Activated T-helper 17 cell treated with anti-CD3 and anti-CD28 coated beads, Interleukin-2, amount 50 U/mL, for 72 hours (primary cell): ENCODE measurements at regions not wholly inside any gene's neighbourhood (a gene's known extent, or its start where the extent isn't known, plus 50 kb on each side); places are given as distances from the start of the nearest gene placed in this dataset.
"Not testable (repeated sequence)": the region's sequence is repeated elsewhere in the genome, so short reads cannot be mapped to it uniquely, and the experiment has no call there.

ENCODE experiments used
- ATAC-seq: fragments of 150-1000 bp; cut with Tn5 transposase; replicated peaks from 2 replicates; pipeline ENCODE4 v1.10.0; 2021; ENCODE audit warnings: mild to moderate bottlenecking, moderate library complexity
- H3K27ac Mint-ChIP-seq: one replicate; pipeline ENCODE4 v1.8.0; 2022; ENCODE audit warnings: mixed read lengths
- H3K27me3 Mint-ChIP-seq: one replicate; pipeline ENCODE4 v1.8.0; 2022; ENCODE audit warnings: mixed read lengths
- H3K36me3 Mint-ChIP-seq: one replicate; pipeline ENCODE4 v1.8.0; 2022; ENCODE audit warnings: low read depth, mild to moderate bottlenecking, mixed read lengths
- H3K4me1 Mint-ChIP-seq: one replicate; pipeline ENCODE4 v1.8.0; 2022; ENCODE audit warnings: mixed read lengths
- H3K4me3 Mint-ChIP-seq: one replicate; pipeline ENCODE4 v1.8.0; 2022; ENCODE audit warnings: mild to moderate bottlenecking, mixed read lengths
- H3K9me3 Mint-ChIP-seq: one replicate; pipeline ENCODE4 v1.8.0; 2022; ENCODE audit warnings: mixed read lengths

- not testable (repeated sequence) for ATAC-seq, H3K4me1 Mint-ChIP-seq, H3K9me3 Mint-ChIP-seq, H3K27ac Mint-ChIP-seq, H3K36me3 Mint-ChIP-seq, H3K4me3 Mint-ChIP-seq
- H3K27me3 Mint-ChIP-seq, result peaks cover 30% of the 10 kb centered on the region
These were observed 132.8 kb upstream of the STARD13 start for GRCh38 chr13:33418224-33418953.

GRCh38 chr13:33420117-33420516, 134.6 kb upstream of the STARD13 start:
- H3K4me1 Mint-ChIP-seq, H3K36me3 Mint-ChIP-seq, H3K27ac Mint-ChIP-seq, H3K4me3 Mint-ChIP-seq, H3K9me3 Mint-ChIP-seq, ATAC-seq: not testable (repeated sequence)
- peaks cover 28% of the 10 kb centered on the region for H3K27me3 Mint-ChIP-seq

- Mint-ChIP-seq H3K4me3 (no peak overlapping the region), H3K27ac (no peak overlapping the region), H3K9me3 (no peaks in the 10 kb centered on the region), H3K27me3 (peaks cover 4% of the 10 kb centered on the region), H3K4me1 (no peaks in the 10 kb centered on the region), H3K36me3 (no peaks in the 10 kb centered on the region)
- no peak for ATAC-seq
These were observed 140.6 kb upstream of the STARD13 start for GRCh38 chr13:33426131-33426530.

- ATAC-seq, result no peak
- Mint-ChIP-seq H3K27ac (no peak overlapping the region), H3K36me3 (no peaks in the 10 kb centered on the region), H3K9me3 (no peaks in the 10 kb centered on the region), H3K27me3 (no peaks in the 10 kb centered on the region), H3K4me3 (no peak overlapping the region), H3K4me1 (no peaks in the 10 kb centered on the region)
These were observed 147.8 kb upstream of the STARD13 start for GRCh38 chr13:33433316-33433715.

GRCh38 chr13:33434676-33435075, 149.1 kb upstream of the STARD13 start:
- H3K9me3 Mint-ChIP-seq, result no peaks in the 10 kb centered on the region
- ATAC-seq, result no peak
- no peak overlapping the region for H3K27ac Mint-ChIP-seq
- H3K36me3 Mint-ChIP-seq, result no peaks in the 10 kb centered on the region
- H3K4me1 Mint-ChIP-seq, result no peaks in the 10 kb centered on the region
- no peak overlapping the region for H3K4me3 Mint-ChIP-seq
- no peaks in the 10 kb centered on the region for H3K27me3 Mint-ChIP-seq

- no peaks in the 10 kb centered on the region for H3K4me1 Mint-ChIP-seq
- H3K9me3 Mint-ChIP-seq, result no peaks in the 10 kb centered on the region
- no peaks in the 10 kb centered on the region for H3K36me3 Mint-ChIP-seq
- no peak overlapping the region for H3K4me3 Mint-ChIP-seq
- H3K27ac Mint-ChIP-seq, result no peak overlapping the region
- no peak for ATAC-seq
- H3K27me3 Mint-ChIP-seq, result no peaks in the 10 kb centered on the region
These were observed 149.7 kb upstream of the STARD13 start for GRCh38 chr13:33435207-33435606.

GRCh38 chr13:33438918-33439317, 153.4 kb upstream of the STARD13 start:
- ATAC-seq, result no peak

GRCh38 chr13:33441015-33441414, 155.5 kb upstream of the STARD13 start:
- H3K4me3 Mint-ChIP-seq, result no peak overlapping the region
- H3K36me3 Mint-ChIP-seq, result no peaks in the 10 kb centered on the region
- no peak for ATAC-seq
- H3K9me3 Mint-ChIP-seq, result no peaks in the 10 kb centered on the region
- no peak overlapping the region for H3K27ac Mint-ChIP-seq
- no peaks in the 10 kb centered on the region for H3K27me3 Mint-ChIP-seq
- no peaks in the 10 kb centered on the region for H3K4me1 Mint-ChIP-seq

More at GRCh38 chr13:33438918-33439317, 153.4 kb upstream of the STARD13 start:
- Mint-ChIP-seq H3K27me3 (no peaks in the 10 kb centered on the region), H3K4me3 (no peak overlapping the region), H3K27ac (no peak overlapping the region), H3K36me3 (no peaks in the 10 kb centered on the region), H3K4me1 (no peaks in the 10 kb centered on the region), H3K9me3 (no peaks in the 10 kb centered on the region)

- Mint-ChIP-seq H3K9me3 (no peaks in the 10 kb centered on the region), H3K36me3 (no peaks in the 10 kb centered on the region), H3K4me1 (no peaks in the 10 kb centered on the region), H3K4me3 (no peak overlapping the region), H3K27me3 (no peaks in the 10 kb centered on the region), H3K27ac (no peak overlapping the region)
- no peak for ATAC-seq
These were observed 159.5 kb upstream of the STARD13 start for GRCh38 chr13:33445024-33445423.

- no peaks in the 10 kb centered on the region for H3K4me1 Mint-ChIP-seq
- no peaks in the 10 kb centered on the region for H3K9me3 Mint-ChIP-seq
- H3K27me3 Mint-ChIP-seq, result no peaks in the 10 kb centered on the region
- no peak overlapping the region for H3K27ac Mint-ChIP-seq
- no peak for ATAC-seq
- H3K36me3 Mint-ChIP-seq, result no peaks in the 10 kb centered on the region
- H3K4me3 Mint-ChIP-seq, result no peak overlapping the region
These were observed 159.9 kb upstream of the STARD13 start for GRCh38 chr13:33445476-33445875.

GRCh38 chr13:33446821-33447725, 161.5 kb upstream of the STARD13 start:
- no peaks in the 10 kb centered on the region for H3K4me1 Mint-ChIP-seq
- no peaks in the 10 kb centered on the region for H3K27me3 Mint-ChIP-seq

GRCh38 chr13:33448889-33449288, 163.3 kb upstream of the STARD13 start:
- H3K36me3 Mint-ChIP-seq, result no peaks in the 10 kb centered on the region
- H3K27ac Mint-ChIP-seq, result no peak overlapping the region
- H3K4me3 Mint-ChIP-seq, result no peak overlapping the region
- no peak for ATAC-seq
- no peaks in the 10 kb centered on the region for H3K27me3 Mint-ChIP-seq
- H3K4me1 Mint-ChIP-seq, result no peaks in the 10 kb centered on the region
- H3K9me3 Mint-ChIP-seq, result no peaks in the 10 kb centered on the region

More at GRCh38 chr13:33446821-33447725, 161.5 kb upstream of the STARD13 start:
- ATAC-seq, result no peak
- H3K27ac Mint-ChIP-seq, result no peak overlapping the region
- no peaks in the 10 kb centered on the region for H3K36me3 Mint-ChIP-seq
- H3K9me3 Mint-ChIP-seq, result no peaks in the 10 kb centered on the region
- H3K4me3 Mint-ChIP-seq, result no peak overlapping the region

- H3K27me3 Mint-ChIP-seq, result no peaks in the 10 kb centered on the region
- no peak overlapping the region for H3K4me3 Mint-ChIP-seq
- no peaks in the 10 kb centered on the region for H3K9me3 Mint-ChIP-seq
- no peak overlapping the region for H3K27ac Mint-ChIP-seq
- no peaks in the 10 kb centered on the region for H3K36me3 Mint-ChIP-seq
- H3K4me1 Mint-ChIP-seq, result no peaks in the 10 kb centered on the region
- no peak for ATAC-seq
These were observed 165.6 kb upstream of the STARD13 start for GRCh38 chr13:33450956-33451709.

- no peak overlapping the region for H3K4me3 Mint-ChIP-seq
- H3K4me1 Mint-ChIP-seq, result no peaks in the 10 kb centered on the region
- no peak overlapping the region for H3K27ac Mint-ChIP-seq
- no peaks in the 10 kb centered on the region for H3K9me3 Mint-ChIP-seq
- no peak for ATAC-seq
- H3K36me3 Mint-ChIP-seq, result no peaks in the 10 kb centered on the region
- no peaks in the 10 kb centered on the region for H3K27me3 Mint-ChIP-seq
These were observed 167.4 kb upstream of the STARD13 start for GRCh38 chr13:33452873-33453517.
